Vagina (tissue), 2 donors: ENCODE measurements at regions not wholly inside any gene's neighbourhood (a gene's known extent, or its start where the extent isn't known, plus 50 kb on each side); places are given as distances from the start of the nearest gene placed in this dataset.

Source experiments
- CTCF ChIP-seq, 3 experiments: fragments of 450-650 bp in 2 of 3; fragments of 200-600 bp in 1 of 3; sonication (generic) in 1 of 3; IDR thresholded peaks; one replicate each; pipeline ENCODE4 v1.5.1; 2017 to 2019; ENCODE audit warnings: antibody characterized with exemption in 3 of 3, mild to moderate bottlenecking in 2 of 3, moderate library complexity in 2 of 3
- POLR2AphosphoS5 ChIP-seq, 2 donors: sonication (generic); formaldehyde crosslinking; IDR thresholded peaks; one replicate each; pipeline ENCODE4 v1.9.0; 2017; ENCODE audit warnings: antibody characterized with exemption in 2 of 2, mild to moderate bottlenecking in 2 of 2, low read depth in 1 of 2; ENCODE audit not compliant: insufficient read depth in 1 of 2

GRCh38 chr12:84636801-84637290 is 275.8 kb downstream of the SLC6A15 start:
- TF ChIP-seq CTCF (IDR thresholded peaks at IDR 0.05) (no peak), POLR2AphosphoS5 (IDR thresholded peaks at IDR 0.05; ENCODE audit: insufficient read depth in 1 of 2, low read depth in 1 of 2) (no peak)
